HepG2 (cell line): ENCODE measurements at regions not wholly inside any gene's neighbourhood (a gene's known extent, or its start where the extent isn't known, plus 50 kb on each side); places are given as distances from the start of the nearest gene placed in this dataset.
"Not testable (repeated sequence)": the region's sequence is repeated elsewhere in the genome, so short reads cannot be mapped to it uniquely, and the experiment has no call there.

Experiments
- ATAC-seq: fragments of 200-7000 bp; cut with Tn5 transposase; 3 replicates; pipeline ENCODE4 v1.9.1; 2020; ENCODE audit warnings: mild to moderate bottlenecking, moderate library complexity
- BruUV-seq: library from RNA; stranded (reverse); fragments of 400-500 nt; replicated peaks from 2 replicates; lab custom pipeline; 2021; lab: Mats Ljungman, UMichigan
- CTCF ChIA-PET: fragments of 300-600 bp; formaldehyde crosslinking; extraction: SDS; loops from one replicate; lab custom pipeline; 2021; ENCODE audit warnings: low total read pairs, inconsistent platforms, low intra/inter-chr PET ratio; lab: Yijun Ruan, JAX
- POLR2A ChIA-PET: fragments of 350-600 bp; sonication (Branson Sonifier 250); formaldehyde crosslinking; loops from one replicate; lab custom pipeline; 2020; ENCODE audit warnings: antibody characterized with exemption, inconsistent platforms; lab: Yijun Ruan, JAX
- DNase-seq: peaks from one replicate; pipeline ENCODE4 v3.0.0-alpha.2; 2015; ENCODE audit warnings: low spot score
- FAIRE-seq: peaks from 3 replicates; lab custom pipeline; 2011; peaks lifted over from hg19 to GRCh38; lab: Jason Lieb, UNC
- H2AFZ ChIP-seq: one replicate; pipeline ENCODE4 v1.6.1; 2011; ENCODE audit warnings: low read length, inconsistent platforms
- H3K27ac ChIP-seq: fragments of 300-600 bp; 3 replicates; pipeline ENCODE4 v1.8.0; 2011; ENCODE audit warnings: mixed run types, mild to moderate bottlenecking, mixed read lengths, low read length, inconsistent platforms; ENCODE audit not compliant: insufficient read depth; ENCODE audit errors: extremely low read length
- H3K27me3 ChIP-seq, 2 experiments: fragments of 200-600 bp in 1 of 2; 2 replicates in 1 of 2; 3 replicates in 1 of 2; pipeline versions ENCODE4 v1.6.0 to v1.8.0; 2011; ENCODE audit warnings: low read length in 2 of 2, mild to moderate bottlenecking in 2 of 2, moderate library complexity in 2 of 2, inconsistent platforms in 1 of 2; ENCODE audit not compliant: insufficient read depth in 2 of 2, control insufficient read depth in 1 of 2
- H3K36me3 ChIP-seq, 2 experiments: fragments of 200-600 bp in 1 of 2; replicated peaks in 1 of 2; 2 replicates in 1 of 2; 3 replicates in 1 of 2; pipeline versions ENCODE4 v1.5.1 to v1.8.0; 2011; ENCODE audit warnings: low read length in 2 of 2, inconsistent platforms in 1 of 2; ENCODE audit not compliant: insufficient read depth in 2 of 2, control insufficient read depth in 1 of 2
- H3K4me1 ChIP-seq: 2 replicates; pipeline ENCODE4 v1.5.1; 2012; ENCODE audit warnings: low read length, inconsistent platforms; ENCODE audit not compliant: insufficient read depth
- H3K4me2 ChIP-seq: 2 replicates; pipeline ENCODE4 v1.6.0; 2011; ENCODE audit warnings: low read depth, low read length, inconsistent platforms
- H3K4me3 ChIP-seq, 3 experiments: fragments of 200-600 bp in 1 of 3; sonication (generic), shearing (Covaris generic) in 1 of 3; replicated peaks in 1 of 3; 2 replicates each; pipeline ENCODE4 v1.5.1; 2011 to 2016; ENCODE audit warnings: low read length in 3 of 3, inconsistent platforms in 2 of 3, low read depth in 2 of 3, mild to moderate bottlenecking in 2 of 3, control low read depth in 1 of 3, mixed read lengths in 1 of 3; ENCODE audit not compliant: insufficient read depth in 1 of 3
- H3K79me2 ChIP-seq: one replicate; pipeline ENCODE4 v1.6.1; 2011; ENCODE audit warnings: low read length, inconsistent platforms; ENCODE audit not compliant: insufficient read depth
- H3K9ac ChIP-seq: 2 replicates; pipeline ENCODE4 v1.6.0; 2011; ENCODE audit warnings: mild to moderate bottlenecking, low read depth, low read length, inconsistent platforms; ENCODE audit not compliant: insufficient read depth
- H3K9me3 ChIP-seq: 2 replicates; pipeline ENCODE4 v1.5.1; 2012; ENCODE audit warnings: mild to moderate bottlenecking, low read length
- H4K20me1 ChIP-seq: 2 replicates; pipeline ENCODE4 v1.6.0; 2011; ENCODE audit warnings: inconsistent platforms, mild to moderate bottlenecking, low read length, moderate library complexity; ENCODE audit not compliant: insufficient read depth
- WGBS: methylation state at CpG from one replicate; pipeline ENCODE4 v1.1.6; 2017; ENCODE audit warnings: low lambda C conversion rate; 5-methylcytosine and 5-hydroxymethylcytosine counted together
- in situ Hi-C: cut with HindIII; loops from 2 replicates; pipeline ENCODE4 v1.10.0; 2017; ENCODE audit warnings: low pct_unique_long_range_greater_than_20kb; ENCODE audit not compliant: extremely low pct_ligation_motif_present
- intact Hi-C: fragments of 100-400 bp; cut with micrococcal nuclease; formaldehyde crosslinking; loops from one replicate; pipeline ENCODE4 v1.10.0; 2022; ENCODE audit not compliant: unreplicated experiment
- small RNA-seq, 3 experiments: library from RNA; depleted of rRNA; stranded (forward); fragments of <200 nt; gene quantifications; one replicate each; pipeline ENCODE3, GENCODE V24; 2012; ENCODE audit warnings: low read depth in 2 of 3, low replicate concordance in 1 of 3; ENCODE audit not compliant: insufficient read length in 3 of 3, insufficient read depth in 2 of 3

DNA sequence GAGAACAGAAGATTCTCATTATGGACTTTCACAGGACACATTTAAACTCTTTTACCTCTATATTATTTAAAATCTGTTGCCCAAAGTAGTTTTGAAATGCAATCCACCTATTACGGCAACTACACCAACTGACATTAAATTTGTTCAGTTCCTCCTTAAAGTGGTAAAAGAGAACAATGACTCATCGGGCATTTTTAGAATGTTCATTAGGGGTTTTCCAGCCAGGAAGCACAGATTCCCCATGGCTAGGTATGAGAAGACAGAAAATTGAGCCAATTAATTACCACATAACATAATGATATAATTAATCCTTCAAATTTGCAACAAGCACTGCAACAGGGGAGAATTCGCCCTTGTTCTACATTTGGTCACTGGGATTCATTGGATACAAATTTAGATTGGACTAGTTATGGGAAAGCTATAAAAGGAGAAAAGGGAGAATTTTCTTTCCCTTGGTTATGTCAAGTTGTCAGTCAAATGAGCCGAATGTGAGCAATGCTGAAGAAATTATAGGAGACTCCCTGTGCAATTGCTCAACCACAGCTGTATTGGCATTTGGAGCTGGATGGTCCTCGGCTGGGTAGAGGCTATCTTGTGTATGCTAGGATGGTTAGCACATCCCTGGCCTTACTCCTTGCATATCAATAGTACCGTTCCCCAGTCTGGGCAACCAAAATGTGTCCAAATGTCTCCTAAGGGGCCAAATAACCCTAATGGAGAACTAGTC is 1549.8 kb downstream of the CDY2B start:
- FAIRE-seq, H4K20me1 ChIP-seq, in situ Hi-C loops, H3K9ac ChIP-seq, H3K27me3 ChIP-seq, H2AFZ ChIP-seq, H3K36me3 ChIP-seq, H3K4me3 ChIP-seq, ATAC-seq, H3K4me2 ChIP-seq, CTCF ChIA-PET, H3K27ac ChIP-seq, intact Hi-C loops, H3K79me2 ChIP-seq, POLR2A ChIA-PET, H3K9me3 ChIP-seq, H3K4me1 ChIP-seq, BruUV-seq, DNase-seq: not testable (repeated sequence)
- no CpG with 5 or more reads among the region's 6 CpGs for WGBS

- H2AFZ ChIP-seq, H3K4me2 ChIP-seq, ATAC-seq, H3K4me1 ChIP-seq, H3K79me2 ChIP-seq, H3K27me3 ChIP-seq, H3K9me3 ChIP-seq, intact Hi-C loops, H3K4me3 ChIP-seq, FAIRE-seq, H3K36me3 ChIP-seq, CTCF ChIA-PET, POLR2A ChIA-PET, H3K9ac ChIP-seq, H4K20me1 ChIP-seq, H3K27ac ChIP-seq, in situ Hi-C loops, BruUV-seq, DNase-seq: not testable (repeated sequence)
- WGBS, result no CpG with 5 or more reads among the region's 8 CpGs
These were observed 1550.7 kb downstream of the CDY2B start for GRCh38 chrY:16329135-16329820.

Small RNA genes lying in the stretch of these regions (small RNA-seq; reads per million reads assigned to genes)
- 0 reads per million in 3 experiments for gene RNU6-184P
